Erythroblast (primary cell): ENCODE measurements at regions not wholly inside any gene's neighbourhood (a gene's known extent, or its start where the extent isn't known, plus 50 kb on each side); places are given as distances from the start of the nearest gene placed in this dataset.
"Not testable (repeated sequence)": the region's sequence is repeated elsewhere in the genome, so short reads cannot be mapped to it uniquely, and the experiment has no call there.

ENCODE experiments used
- DNase-seq, 2 experiments: peaks; one replicate each; lab custom pipeline; 2025; lab: John Stamatoyannopoulos, UW
- GATA1 ChIP-seq: IDR thresholded peaks from 2 replicates; pipeline ENCODE4 v1.6.1; 2011; ENCODE audit warnings: low read depth, mild to moderate bottlenecking, control low read depth, low read length, moderate library complexity
- POLR2A ChIP-seq: IDR thresholded peaks from 2 replicates; pipeline ENCODE4 v1.6.1; 2011; ENCODE audit warnings: mild to moderate bottlenecking, low read length

GRCh38 chr13:80501556-80501955, 160.6 kb upstream of the SPRY2 start:
- no peak for TF ChIP-seq GATA1
- no peak for TF ChIP-seq POLR2A
- DNase-seq, result no peak

GRCh38 chr13:80499536-80500290, 158.8 kb upstream of the SPRY2 start:
- DNase-seq, result no peak

GRCh38 chr13:80498433-80498832, 157.5 kb upstream of the SPRY2 start:
- DNase-seq, result no peak
- no peak for TF ChIP-seq POLR2A
- no peak for TF ChIP-seq GATA1

More at GRCh38 chr13:80499536-80500290, 158.8 kb upstream of the SPRY2 start:
- TF ChIP-seq POLR2A (no peak), GATA1 (no peak)

- TF ChIP-seq POLR2A (no peak), GATA1 (no peak)
- DNase-seq, result no peak
Measured at GRCh38 chr13:80497978-80498377, 157.1 kb upstream of the SPRY2 start.

- DNase-seq, result no peak
- TF ChIP-seq GATA1 (no peak), POLR2A (no peak)
Measured at GRCh38 chr13:80497439-80497838, 156.5 kb upstream of the SPRY2 start.

GRCh38 chr13:80496721-80497397, 155.9 kb upstream of the SPRY2 start:
- no peak for DNase-seq
- TF ChIP-seq GATA1 (no peak), POLR2A (no peak)

GRCh38 chr13:80490491-80490943, 149.6 kb upstream of the SPRY2 start:
- DNase-seq, result not testable (repeated sequence)

GRCh38 chr13:80486402-80486801, 145.5 kb upstream of the SPRY2 start:
- TF ChIP-seq GATA1 (no peak), POLR2A (no peak)
- DNase-seq, result peak; percentile 2 to 36

- TF ChIP-seq POLR2A (no peak), GATA1 (no peak)
- no peak for DNase-seq
Measured at GRCh38 chr13:80483157-80483556, 142.2 kb upstream of the SPRY2 start.

- TF ChIP-seq POLR2A, result no peak
- no peak for TF ChIP-seq GATA1
- DNase-seq, result no peak
Measured at GRCh38 chr13:80481588-80481987, 140.7 kb upstream of the SPRY2 start.

GRCh38 chr13:80477661-80478443, 136.9 kb upstream of the SPRY2 start:
- TF ChIP-seq POLR2A, result no peak
- no peak for TF ChIP-seq GATA1
- no peak for DNase-seq

GRCh38 chr13:80476953-80477352, 136.0 kb upstream of the SPRY2 start:
- no peak for DNase-seq
- no peak for TF ChIP-seq GATA1
- no peak for TF ChIP-seq POLR2A

GRCh38 chr13:80475718-80476117, 134.8 kb upstream of the SPRY2 start:
- TF ChIP-seq POLR2A, result no peak
- no peak for TF ChIP-seq GATA1
- no peak for DNase-seq

GRCh38 chr13:80473695-80474094, 132.8 kb upstream of the SPRY2 start:
- no peak for DNase-seq
- TF ChIP-seq POLR2A (no peak), GATA1 (no peak)
